HPDE6-E6E7 (cell line): ENCODE measurements at regions not wholly inside any gene's neighbourhood (a gene's known extent, or its start where the extent isn't known, plus 50 kb on each side); places are given as distances from the start of the nearest gene placed in this dataset.

Experiments used
- DNase-seq: peaks from one replicate; pipeline ENCODE4 v3.0.0; 2011; ENCODE audit warnings: missing footprints; ENCODE audit errors: extremely low spot score

DNA sequence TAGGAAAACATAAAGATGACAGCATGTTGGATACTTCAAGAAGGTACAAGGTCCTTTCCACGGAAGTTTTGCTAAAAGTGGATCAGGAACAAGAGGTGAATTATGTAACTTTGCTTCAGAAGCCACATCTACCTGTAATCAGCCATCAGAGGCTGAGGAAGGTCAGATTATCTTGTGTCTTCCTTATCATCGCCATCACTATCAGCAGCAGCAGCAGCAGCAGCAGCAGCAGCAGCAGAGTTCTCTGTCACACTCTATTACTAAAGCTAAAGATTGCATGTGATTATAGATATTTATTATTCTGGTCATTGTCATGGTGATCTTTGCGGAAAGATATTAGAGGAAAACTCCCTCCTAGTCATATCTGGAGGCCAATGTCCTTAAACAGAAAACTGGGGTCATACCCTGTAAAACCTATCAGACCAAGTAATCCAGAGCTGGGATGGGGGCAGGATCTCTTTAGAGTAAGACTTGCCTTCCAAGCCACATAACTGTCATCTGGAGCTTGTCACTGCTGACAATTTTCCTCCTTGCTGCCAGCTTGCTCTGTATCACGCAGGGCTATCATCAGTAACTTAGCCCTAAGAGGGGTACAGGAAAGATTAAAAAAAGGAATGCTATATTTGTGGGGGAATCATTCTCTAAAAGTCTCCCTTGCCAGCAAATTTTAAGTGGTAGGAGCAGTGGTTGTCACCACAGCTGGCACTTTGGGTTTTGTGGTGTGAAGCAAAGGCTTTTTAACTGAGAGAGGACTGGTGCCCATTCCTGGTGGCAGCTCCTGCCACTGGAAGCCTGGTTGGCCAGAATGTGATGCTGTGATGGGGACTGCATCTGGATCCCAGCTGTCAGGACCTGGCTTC is 130.9 kb upstream of the RASGRP1 start:
- DNase-seq: no peak

- DNase-seq: no peak
These were observed 131.6 kb upstream of the RASGRP1 start for GRCh38 chr15:38696109-38696727.

DNA sequence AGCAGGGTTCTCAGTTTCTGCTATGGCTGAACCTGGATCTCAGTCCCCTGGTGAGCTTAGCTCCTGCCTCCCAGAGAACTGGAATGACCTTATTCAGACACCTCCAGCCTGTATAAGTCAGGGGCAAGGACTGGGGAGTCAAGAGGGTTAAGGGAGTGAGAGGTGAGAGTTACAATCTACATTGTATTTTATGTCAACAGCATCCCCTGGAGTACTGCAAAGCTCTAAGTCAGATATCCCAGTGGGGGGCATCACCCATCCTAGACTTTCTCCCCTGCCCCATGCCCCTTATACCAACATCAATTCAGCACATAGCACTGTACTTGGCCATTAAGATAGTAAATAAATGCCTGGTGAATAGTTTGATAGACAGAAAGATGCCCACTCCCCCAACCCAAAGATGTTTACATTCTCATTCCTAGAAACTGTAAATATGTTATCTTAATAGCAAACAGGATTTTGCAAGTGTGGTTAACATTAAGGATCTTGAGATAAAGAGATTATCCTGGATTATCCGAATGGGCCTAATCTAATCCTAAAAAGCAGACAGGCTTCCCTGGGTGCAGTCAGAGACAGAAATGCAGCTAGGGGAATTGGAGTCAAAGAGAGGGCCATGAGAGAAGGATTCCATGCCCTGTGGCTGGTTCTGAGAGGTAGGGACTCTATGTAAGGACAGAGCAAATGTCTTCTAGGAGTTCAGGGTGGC is 132.3 kb upstream of the RASGRP1 start:
- DNase-seq: no peak

DNA sequence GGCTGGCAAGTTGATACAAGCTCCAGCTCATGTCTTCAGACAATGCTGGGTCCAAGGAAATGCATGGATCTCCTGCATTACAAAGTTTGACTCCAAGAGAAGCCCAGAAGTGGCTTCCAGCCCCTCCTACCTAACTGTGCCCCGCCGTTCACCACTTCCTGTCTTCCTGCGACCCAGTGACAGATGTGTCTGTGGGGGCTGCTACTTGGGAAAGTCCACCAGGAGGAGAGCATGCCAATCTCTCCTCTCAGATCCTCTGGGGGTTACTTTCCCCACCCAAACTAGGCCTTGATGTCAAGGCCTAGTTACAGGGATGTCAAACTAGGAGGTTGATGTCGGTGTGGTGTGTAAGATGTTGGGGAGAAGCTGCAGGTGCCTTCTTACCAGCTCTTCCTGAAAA is 133.6 kb upstream of the RASGRP1 start:
- DNase-seq: no peak

DNA sequence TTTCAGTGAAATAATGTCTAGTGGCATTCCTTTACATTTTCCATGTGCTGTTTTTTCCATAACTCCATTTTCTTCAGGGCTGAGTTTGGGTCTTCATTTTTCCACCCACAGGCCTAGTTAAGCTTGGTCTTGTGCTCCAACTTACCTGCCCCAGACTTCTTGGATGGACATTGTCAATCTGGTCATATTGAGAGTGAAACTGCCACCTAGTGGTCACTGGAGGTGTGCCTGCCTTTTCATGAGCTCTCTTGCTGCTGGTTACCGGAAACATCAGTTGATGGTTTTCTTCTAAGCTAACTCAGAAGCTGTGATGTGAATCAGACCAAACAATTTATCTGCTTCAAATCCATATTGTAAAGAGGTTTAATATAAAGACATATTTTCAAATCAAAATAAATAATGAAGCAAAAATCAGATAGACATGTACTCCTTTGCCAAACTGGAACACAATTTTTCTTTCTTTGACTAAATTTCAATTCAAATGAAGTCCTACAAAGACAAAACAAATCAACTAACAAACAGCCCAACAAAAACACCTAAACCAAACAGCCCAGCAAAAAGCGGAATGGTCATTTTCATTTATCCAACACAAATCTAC is 135.1 kb upstream of the RASGRP1 start:
- peak; percentile 49 for DNase-seq

DNA sequence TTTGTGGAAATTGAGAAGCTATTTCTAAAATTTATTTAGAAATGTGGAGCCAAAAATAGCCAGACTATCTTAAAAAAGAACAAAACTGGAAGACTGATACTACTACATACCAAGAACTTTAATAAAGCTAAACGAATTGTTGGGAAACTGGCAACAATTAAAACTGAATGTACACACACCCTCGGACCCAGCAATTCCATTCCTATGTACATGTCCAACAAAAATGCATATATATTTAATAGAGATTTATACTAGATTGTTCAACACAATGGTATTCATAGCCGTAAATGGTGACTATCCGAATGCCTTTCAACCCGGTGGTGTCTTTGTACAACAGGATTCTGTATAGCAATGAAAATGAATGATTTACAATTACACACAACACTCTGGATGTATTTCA is 136.5 kb upstream of the RASGRP1 start:
- no peak for DNase-seq

GRCh38 chr15:38702178-38702912 is 137.7 kb upstream of the RASGRP1 start:
- DNase-seq: peak; percentile 10

GRCh38 chr15:38705436-38706219 is 141.0 kb upstream of the RASGRP1 start:
- DNase-seq: no peak

GRCh38 chr15:38706956-38707355 is 142.3 kb upstream of the RASGRP1 start:
- no peak for DNase-seq

- peak; percentile 48 for DNase-seq
These were observed 143.4 kb upstream of the RASGRP1 start for GRCh38 chr15:38707802-38708671.

- no peak for DNase-seq
These were observed 144.1 kb upstream of the RASGRP1 start for GRCh38 chr15:38708672-38709180.

- no peak for DNase-seq
These were observed 144.6 kb upstream of the RASGRP1 start for GRCh38 chr15:38709196-38709595.

- no peak for DNase-seq
These were observed 149.9 kb upstream of the RASGRP1 start for GRCh38 chr15:38714309-38715072.

DNA sequence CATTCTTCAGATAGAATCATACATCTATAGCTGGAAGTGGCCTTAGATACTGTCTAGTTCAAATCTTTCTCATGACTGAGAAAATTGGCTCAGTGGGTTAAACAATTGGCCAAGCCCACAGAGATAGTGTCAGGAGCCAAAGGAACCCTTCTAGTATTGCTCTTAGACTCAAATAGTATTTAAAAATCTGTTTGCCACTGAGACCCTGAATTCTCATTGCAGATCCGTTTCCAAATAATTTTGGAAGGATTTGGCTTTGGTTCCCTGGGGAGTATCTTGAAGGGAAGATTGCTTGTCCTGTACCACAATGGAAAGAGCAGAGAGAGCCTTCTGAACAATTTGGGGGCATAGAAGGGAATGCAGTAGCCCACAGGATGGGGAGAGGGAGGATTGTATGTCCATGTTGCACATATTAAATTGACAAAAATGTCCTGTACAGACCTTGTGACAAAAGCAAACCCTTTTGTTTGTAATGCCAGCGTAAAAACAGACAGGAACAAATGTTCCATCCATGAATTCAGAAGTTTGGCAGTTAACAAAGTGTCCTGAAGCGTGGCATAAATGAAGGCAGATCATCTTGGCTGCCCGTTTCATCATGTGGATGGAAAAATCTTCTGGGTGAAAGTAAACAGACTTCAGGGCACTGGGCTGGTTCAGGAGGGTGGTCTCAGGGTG is 156.4 kb upstream of the RASGRP1 start:
- DNase-seq: no peak

GRCh38 chr15:38721568-38721945 is 156.9 kb upstream of the RASGRP1 start:
- DNase-seq: no peak

GRCh38 chr15:38722236-38722635 is 157.6 kb upstream of the RASGRP1 start:
- DNase-seq: no peak

GRCh38 chr15:38724827-38725226 is 160.2 kb upstream of the RASGRP1 start:
- DNase-seq: no peak

DNA sequence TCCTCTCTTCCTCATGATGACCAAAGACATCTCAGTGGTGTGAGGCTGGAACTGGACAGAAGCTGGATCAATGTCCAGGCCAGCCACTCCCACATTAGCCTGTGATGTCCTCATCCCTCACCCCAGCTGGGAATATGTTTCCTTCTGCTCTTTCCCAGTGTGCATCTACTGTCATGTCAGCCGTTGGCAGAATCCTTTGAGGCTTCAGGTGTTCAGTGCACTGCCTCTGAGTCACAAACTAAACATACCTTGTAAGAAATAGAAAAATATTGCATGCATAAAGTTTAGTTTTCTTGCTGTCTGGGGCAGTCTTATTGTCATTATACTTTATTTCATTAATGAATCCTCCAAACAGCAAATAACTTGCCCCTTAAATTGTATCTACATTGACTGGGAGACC is 161.6 kb upstream of the RASGRP1 start:
- no peak for DNase-seq
